K562 (cell line): ENCODE measurements at regions not wholly inside any gene's neighbourhood (a gene's known extent, or its start where the extent isn't known, plus 50 kb on each side); places are given as distances from the start of the nearest gene placed in this dataset.

Experiments used
- ATAC-seq: fragments of 200-7000 bp; cut with Tn5 transposase; 3 replicates; pipeline ENCODE4 v1.9.1; 2020; ENCODE audit warnings: moderate library complexity
- BruUV-seq: library from RNA; stranded (reverse); fragments of 400-500 nt; replicated peaks from 2 replicates; lab custom pipeline; 2021; lab: Mats Ljungman, UMichigan
- CTCF ChIA-PET: fragments of 300-600 bp; formaldehyde crosslinking; extraction: SDS; loops from one replicate; lab custom pipeline; 2021; ENCODE audit warnings: low intra/inter-chr PET ratio; lab: Yijun Ruan, JAX
- POLR2A ChIA-PET: fragments of 300-600, 350-650 bp; sonication (Branson Sonifier 250); formaldehyde crosslinking; extraction: SDS; loops from one replicate; lab custom pipeline; 2021; ENCODE audit warnings: antibody characterized with exemption, inconsistent platforms; lab: Yijun Ruan, JAX
- DNase-seq, 4 experiments: peaks; one replicate each; pipeline versions ENCODE4 v3.0.0 to v3.0.0-alpha.2; 2011 to 2018; ENCODE audit warnings: low spot score in 3 of 4, mixed read lengths in 3 of 4; ENCODE audit errors: extremely low read depth in 1 of 4
- FAIRE-seq: peaks from 2 replicates; lab custom pipeline; 2011; peaks lifted over from hg19 to GRCh38; lab: Jason Lieb, UNC
- H2AFZ ChIP-seq: 2 replicates; pipeline ENCODE4 v1.6.0; 2011; ENCODE audit warnings: low read depth, low read length, control low read depth, inconsistent platforms
- H3K27ac ChIP-seq: fragments of 200-600 bp; 3 replicates; pipeline ENCODE4 v1.8.0; 2011; ENCODE audit warnings: low read depth, mild to moderate bottlenecking, control low read depth, inconsistent platforms, low read length, moderate library complexity, mixed read lengths; ENCODE audit errors: extremely low read depth
- H3K27me3 ChIP-seq, 2 experiments: fragments of 300-600 bp in 1 of 2; 2 replicates in 1 of 2; 3 replicates in 1 of 2; pipeline versions ENCODE4 v1.6.0 to v1.8.0; 2011; ENCODE audit warnings: inconsistent platforms in 2 of 2, low read length in 2 of 2, mild to moderate bottlenecking in 1 of 2, mixed read lengths in 1 of 2, moderate library complexity in 1 of 2; ENCODE audit not compliant: control insufficient read depth in 2 of 2, insufficient read depth in 2 of 2
- H3K36me3 ChIP-seq: fragments of 300-600 bp; 3 replicates; pipeline ENCODE4 v1.8.0; 2011; ENCODE audit warnings: mild to moderate bottlenecking, low read length, inconsistent platforms; ENCODE audit not compliant: control insufficient read depth, insufficient read depth
- H3K4me1 ChIP-seq, 2 experiments: fragments of 200-600 bp in 1 of 2; replicated peaks in 1 of 2; 2 replicates in 1 of 2; 3 replicates in 1 of 2; pipeline versions ENCODE4 v1.5.1 to v1.8.0; 2011; ENCODE audit warnings: inconsistent platforms in 2 of 2, low read length in 2 of 2, mild to moderate bottlenecking in 1 of 2, mixed read lengths in 1 of 2, moderate library complexity in 1 of 2; ENCODE audit not compliant: control insufficient read depth in 2 of 2, insufficient read depth in 2 of 2
- H3K4me2 ChIP-seq: 2 replicates; pipeline ENCODE4 v1.6.1; 2011; ENCODE audit warnings: low read length, control low read depth, inconsistent platforms, mixed read lengths; ENCODE audit not compliant: insufficient read depth
- H3K4me3 ChIP-seq: fragments of 200-600 bp; sonication (generic), shearing (Covaris generic); 2 replicates; pipeline ENCODE4 v1.5.1; 2016; ENCODE audit warnings: control low read depth, inconsistent platforms
- H3K79me2 ChIP-seq: fragments of 200-600 bp; 3 replicates; pipeline ENCODE4 v1.8.0; 2011; ENCODE audit warnings: low read length, inconsistent platforms; ENCODE audit not compliant: control insufficient read depth, insufficient read depth
- H3K9ac ChIP-seq, 2 experiments: 2 replicates each; pipeline versions ENCODE4 v1.6.0 to v1.6.1; 2011; ENCODE audit warnings: low read depth in 2 of 2, low read length in 2 of 2, control low read depth in 1 of 2, inconsistent platforms in 1 of 2, mild to moderate bottlenecking in 1 of 2, mixed read lengths in 1 of 2; ENCODE audit not compliant: insufficient read depth in 1 of 2
- H3K9me1 ChIP-seq: one replicate; pipeline ENCODE4 v1.6.0; 2011; ENCODE audit warnings: inconsistent platforms, mild to moderate bottlenecking, low read length, moderate library complexity; ENCODE audit not compliant: control insufficient read depth, insufficient read depth
- H3K9me3 ChIP-seq: replicated peaks from 2 replicates; pipeline ENCODE4 v1.5.1; 2011; ENCODE audit warnings: low read depth, low read length, inconsistent platforms; ENCODE audit not compliant: control insufficient read depth, insufficient read depth
- H4K20me1 ChIP-seq: replicated peaks from 2 replicates; pipeline ENCODE4 v1.6.1; 2011; ENCODE audit warnings: low read length, inconsistent platforms, mixed read lengths; ENCODE audit not compliant: control insufficient read depth, insufficient read depth
- ATF7 ChIP-seq: fragments of 450-650 bp; IDR thresholded peaks from 2 replicates; pipeline ENCODE4 v1.7.1; 2014; ENCODE audit warnings: mild to moderate bottlenecking, moderate library complexity
- HMG20B ChIP-seq: fragments of 250-450 bp; sonication (Bioruptor Pico); IDR thresholded peaks from 2 replicates; pipeline ENCODE4 v1.5.0; 2021; ENCODE audit warnings: mild to moderate bottlenecking
- NEUROD1 ChIP-seq: fragments of 150-350 bp; IDR thresholded peaks from 2 replicates; pipeline ENCODE4 v1.6.1; 2014; ENCODE audit warnings: borderline replicate concordance, low read length, low read depth; ENCODE audit not compliant: partially characterized antibody
- PML ChIP-seq: IDR thresholded peaks from 2 replicates; pipeline ENCODE4 v1.6.1; 2012; ENCODE audit warnings: low read length, inconsistent platforms
- PYGO2 ChIP-seq: fragments of 450-650 bp; IDR thresholded peaks from 2 replicates; pipeline ENCODE4 v1.6.1; 2016; ENCODE audit warnings: mild to moderate bottlenecking, missing genetic modification characterization, moderate library complexity, missing compliant biosample characterization
- RNF2 ChIP-seq: sonication (generic); IDR thresholded peaks from 2 replicates; pipeline ENCODE4 v1.6.1; 2016
- SETDB1 ChIP-seq: IDR thresholded peaks from one replicate; pipeline ENCODE4 v1.6.1; 2012; ENCODE audit warnings: low read length, control low read depth, inconsistent platforms
- SPI1 ChIP-seq: IDR thresholded peaks from 2 replicates; pipeline ENCODE4 v1.6.1; 2011; ENCODE audit warnings: low read depth, low read length, control low read depth, borderline replicate concordance
- TAF7 ChIP-seq: fragments of 450-650 bp; IDR thresholded peaks from 2 replicates; pipeline ENCODE4 v1.6.1; 2016; ENCODE audit warnings: missing genetic modification characterization, missing compliant biosample characterization
- TFAM ChIP-seq: fragments of 250-450 bp; sonication (Bioruptor Pico); conservative IDR thresholded peaks from 2 replicates; pipeline ENCODE4 v1.5.0; 2021; ENCODE audit warnings: mild to moderate bottlenecking, moderate library complexity
- ZBTB34 ChIP-seq: fragments of 250-450 bp; sonication (Bioruptor Pico); IDR thresholded peaks from 2 replicates; pipeline ENCODE4 v1.8.0; 2021; ENCODE audit warnings: mild to moderate bottlenecking, moderate library complexity
- ZNF324 ChIP-seq: fragments of 250-450 bp; sonication (Bioruptor Pico); IDR thresholded peaks from 2 replicates; pipeline ENCODE4 v1.4.0; 2020; ENCODE audit warnings: mild to moderate bottlenecking
- WGBS: fragments of 100-300 bp; shearing (Covaris generic); methylation state at CpG from one replicate; pipeline ENCODE4 v1.1.6; 2016; ENCODE audit warnings: low coverage, mixed read lengths; ENCODE audit not compliant: insufficient coverage; ENCODE audit errors: missing lambda C conversion rate; 5-methylcytosine and 5-hydroxymethylcytosine counted together
- in situ Hi-C: fragments of 300-500 bp; cut with MboI; formaldehyde crosslinking; loops from 4 replicates; pipeline ENCODE4 v1.15.0; 2018; ENCODE audit warnings: inconsistent platforms, mixed read lengths
- intact Hi-C: fragments of 100-400 bp; cut with micrococcal nuclease; formaldehyde crosslinking; loops from 2 replicates; pipeline ENCODE4 v1.14.2; 2022

- BruUV-seq: no TSS peak
- no peaks in the 10 kb centered on the region for H3K4me1 ChIP-seq
- H4K20me1 ChIP-seq: no peaks in the 10 kb centered on the region
- H2AFZ ChIP-seq: no peak overlapping the region
- WGBS: 0% methylated on average over 3 of the region's 3 CpGs
- H3K4me3 ChIP-seq: no peak overlapping the region
- H3K9me3 ChIP-seq: no peaks in the 10 kb centered on the region
- intact Hi-C loops: no loop called here
- H3K9ac ChIP-seq: no peak overlapping the region
- H3K79me2 ChIP-seq: no peaks in the 10 kb centered on the region
- H3K4me2 ChIP-seq: no peak overlapping the region
- FAIRE-seq: no peak
- no peaks in the 10 kb centered on the region for H3K9me1 ChIP-seq
- no peak for ATAC-seq
- POLR2A ChIA-PET: no interaction called here
- H3K27ac ChIP-seq: no peak overlapping the region
- DNase-seq: no peak
- H3K27me3 ChIP-seq: no peaks in the 10 kb centered on the region
- H3K36me3 ChIP-seq: no peaks in the 10 kb centered on the region
- no peak for TF ChIP-seq SETDB1
- TF ChIP-seq, all 486 proteins: peak for 0
- CTCF ChIA-PET: no interaction called here
- in situ Hi-C loops: no loop called here
Observed at GRCh38 chr4:101651778-101652177, 138.8 kb upstream of the BANK1 start.

- no peaks in the 10 kb centered on the region for H3K27me3 ChIP-seq
- intact Hi-C loops (no loop called here), in situ Hi-C loops (no loop called here)
- DNase-seq (no peak), ATAC-seq (no peak), FAIRE-seq (no peak)
- no peak overlapping the region for H3K9ac ChIP-seq
- H3K4me1 ChIP-seq: no peaks in the 10 kb centered on the region
- no peaks in the 10 kb centered on the region for H3K36me3 ChIP-seq
- no peak overlapping the region for H3K4me2 ChIP-seq
- no peaks in the 10 kb centered on the region for H3K9me3 ChIP-seq
- TF ChIP-seq PML (no peak), RNF2 (no peak), TFAM (CRISPR knock-in tag) (no peak), SPI1 (no peak), TAF7 (no peak), NEUROD1 (no peak), ATF7 (no peak), ZBTB34 (CRISPR knock-in tag) (no peak), HMG20B (CRISPR knock-in tag) (no peak), PYGO2 (tag) (no peak), ZNF324 (CRISPR knock-in tag) (no peak)
- H3K4me3 ChIP-seq: no peak overlapping the region
- no peaks in the 10 kb centered on the region for H3K9me1 ChIP-seq
- H3K79me2 ChIP-seq: no peaks in the 10 kb centered on the region
- no peaks in the 10 kb centered on the region for H4K20me1 ChIP-seq
- no peak overlapping the region for H3K27ac ChIP-seq
- ChIA-PET CTCF (no interaction called here), POLR2A (interaction anchor here (1.1 kb wide), 1 partner anchor 12 kb away, joined by 3 read pairs; no protein-coding TSS in a partner anchor)
- no peak overlapping the region for H2AFZ ChIP-seq
- 0% methylated on average over 3 of the region's 3 CpGs for WGBS
- BruUV-seq: no TSS peak
Observed at GRCh38 chr4:101649790-101650515, 140.6 kb upstream of the BANK1 start.
